ENCODE measurements at regions not wholly inside any gene's neighbourhood (a gene's known extent, or its start where the extent isn't known, plus 50 kb on each side); places are given as distances from the start of the nearest gene placed in this dataset.

DNA sequence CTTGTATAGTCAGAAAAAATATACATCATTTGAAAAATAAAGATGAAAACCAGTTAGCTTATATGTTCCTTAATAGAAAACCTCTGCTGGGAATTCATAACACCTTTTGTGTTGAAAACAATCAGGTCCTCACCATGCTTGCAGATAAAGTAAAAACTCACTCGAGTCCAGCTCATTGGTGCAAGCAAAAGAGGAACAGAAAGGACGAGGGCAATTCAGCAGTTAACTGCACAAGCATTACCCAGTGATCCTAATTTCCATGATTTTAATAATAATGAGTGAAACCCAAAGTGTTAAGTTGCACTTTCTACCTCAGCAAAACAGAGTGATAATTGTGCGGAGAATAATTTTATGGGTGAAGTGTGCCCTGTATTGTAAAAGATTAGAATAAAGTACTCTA is 839.9 kb downstream of the BCL11A start:
- H3K4me3 ChIP-seq (ENCODE audit: low read depth, low read length), result no peak overlapping the region

DNA sequence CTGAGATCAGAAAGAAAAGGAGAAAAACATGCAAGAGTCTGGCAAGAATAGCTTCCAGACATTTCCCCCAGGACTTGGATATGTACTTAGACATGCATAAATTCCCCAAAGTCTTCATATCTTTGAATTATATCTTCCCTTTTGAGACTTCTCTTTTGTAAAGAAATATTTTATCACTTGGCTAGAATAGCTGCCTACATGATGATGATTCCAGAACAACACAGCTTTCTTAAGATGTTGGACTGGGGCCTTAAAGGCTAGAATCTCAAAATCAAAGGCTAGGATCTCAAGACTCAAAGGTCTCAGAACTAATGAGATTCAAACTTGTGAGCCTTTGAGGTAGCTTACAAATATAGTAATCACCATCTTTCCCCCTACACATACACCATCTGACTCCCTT is 842.3 kb downstream of the BCL11A start:
- TF ChIP-seq, protein P1, sequence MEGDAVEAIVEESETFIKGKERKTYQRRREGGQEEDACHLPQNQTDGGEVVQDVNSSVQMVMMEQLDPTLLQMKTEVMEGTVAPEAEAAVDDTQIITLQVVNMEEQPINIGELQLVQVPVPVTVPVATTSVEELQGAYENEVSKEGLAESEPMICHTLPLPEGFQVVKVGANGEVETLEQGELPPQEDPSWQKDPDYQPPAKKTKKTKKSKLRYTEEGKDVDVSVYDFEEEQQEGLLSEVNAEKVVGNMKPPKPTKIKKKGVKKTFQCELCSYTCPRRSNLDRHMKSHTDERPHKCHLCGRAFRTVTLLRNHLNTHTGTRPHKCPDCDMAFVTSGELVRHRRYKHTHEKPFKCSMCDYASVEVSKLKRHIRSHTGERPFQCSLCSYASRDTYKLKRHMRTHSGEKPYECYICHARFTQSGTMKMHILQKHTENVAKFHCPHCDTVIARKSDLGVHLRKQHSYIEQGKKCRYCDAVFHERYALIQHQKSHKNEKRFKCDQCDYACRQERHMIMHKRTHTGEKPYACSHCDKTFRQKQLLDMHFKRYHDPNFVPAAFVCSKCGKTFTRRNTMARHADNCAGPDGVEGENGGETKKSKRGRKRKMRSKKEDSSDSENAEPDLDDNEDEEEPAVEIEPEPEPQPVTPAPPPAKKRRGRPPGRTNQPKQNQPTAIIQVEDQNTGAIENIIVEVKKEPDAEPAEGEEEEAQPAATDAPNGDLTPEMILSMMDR (IDR thresholded peaks at IDR 0.05; ENCODE audit: low read depth, low read length), result no peak
- no peak overlapping the region for H3K4me3 ChIP-seq (ENCODE audit: low read depth, low read length)

More for the DNA sequence above, 839.9 kb downstream of the BCL11A start:
- TF ChIP-seq, protein P1 (IDR thresholded peaks at IDR 0.05; ENCODE audit: low read depth, low read length), result no peak

DNA sequence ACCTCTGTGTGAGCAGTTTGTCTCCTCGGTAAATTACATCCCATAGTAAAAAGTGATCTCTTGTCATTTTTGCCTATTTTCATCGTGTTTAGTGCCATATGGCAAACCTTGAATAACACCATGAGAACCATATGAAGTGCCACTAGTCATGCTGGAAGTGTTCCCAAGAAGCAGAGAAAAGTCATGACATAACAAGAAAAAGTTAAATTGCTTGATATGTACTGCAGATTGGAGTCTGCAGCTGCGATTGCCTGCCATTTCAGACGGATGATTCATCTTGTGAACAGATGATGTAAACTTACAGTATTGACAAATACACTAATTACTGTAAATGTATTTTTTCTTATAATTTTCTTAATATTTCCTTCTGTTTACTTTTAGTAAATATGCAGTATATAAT is 846.7 kb downstream of the BCL11A start:
- H3K4me3 ChIP-seq (ENCODE audit: low read depth, low read length), result no peak overlapping the region
- TF ChIP-seq, protein P1 (IDR thresholded peaks at IDR 0.05; ENCODE audit: low read depth, low read length), result no peak

DNA sequence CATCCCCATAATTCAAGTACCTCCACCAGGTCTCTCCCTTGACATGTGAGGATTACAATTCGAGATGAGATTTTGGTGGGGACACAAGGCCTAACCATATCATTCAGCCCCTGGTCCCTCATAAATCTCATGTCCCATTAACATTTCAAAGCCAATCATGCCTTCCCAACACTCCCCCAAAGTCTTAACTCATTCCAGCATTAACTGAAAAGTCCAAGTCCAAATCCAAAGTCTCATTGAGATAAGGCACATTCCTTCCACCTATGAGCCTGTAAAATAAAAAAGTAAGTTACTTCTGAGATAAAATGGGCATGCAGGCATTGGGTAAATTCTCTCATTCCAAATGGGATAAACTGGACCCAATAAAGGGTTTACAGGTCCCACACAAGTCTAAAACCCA is 849.7 kb downstream of the BCL11A start:
- no peak overlapping the region for H3K4me3 ChIP-seq (ENCODE audit: low read depth, low read length)
- TF ChIP-seq, protein P1 (IDR thresholded peaks at IDR 0.05; ENCODE audit: low read depth, low read length), result no peak

DNA sequence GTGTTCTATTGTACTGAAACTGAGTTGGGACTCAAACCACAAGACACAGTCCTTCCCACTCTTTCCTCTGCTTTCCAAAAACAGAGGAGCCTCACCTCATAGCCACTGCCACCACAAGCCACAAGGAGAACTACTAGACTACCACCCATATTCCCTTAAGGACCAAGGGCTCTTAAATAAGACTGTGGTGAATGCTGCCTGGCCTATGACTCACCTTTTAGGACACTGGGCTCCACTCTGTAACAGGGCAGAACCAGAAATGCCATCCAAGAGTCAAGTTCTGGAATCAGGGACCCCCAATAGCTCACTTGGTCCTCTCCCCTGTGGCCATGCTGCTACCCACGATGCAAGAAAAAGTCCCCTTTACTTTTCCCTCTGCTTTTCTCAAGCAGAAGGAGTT is 851.4 kb downstream of the BCL11A start:
- no peak overlapping the region for H3K4me3 ChIP-seq (ENCODE audit: low read depth, low read length)
- TF ChIP-seq, protein P1 (IDR thresholded peaks at IDR 0.05; ENCODE audit: low read depth, low read length), result no peak

DNA sequence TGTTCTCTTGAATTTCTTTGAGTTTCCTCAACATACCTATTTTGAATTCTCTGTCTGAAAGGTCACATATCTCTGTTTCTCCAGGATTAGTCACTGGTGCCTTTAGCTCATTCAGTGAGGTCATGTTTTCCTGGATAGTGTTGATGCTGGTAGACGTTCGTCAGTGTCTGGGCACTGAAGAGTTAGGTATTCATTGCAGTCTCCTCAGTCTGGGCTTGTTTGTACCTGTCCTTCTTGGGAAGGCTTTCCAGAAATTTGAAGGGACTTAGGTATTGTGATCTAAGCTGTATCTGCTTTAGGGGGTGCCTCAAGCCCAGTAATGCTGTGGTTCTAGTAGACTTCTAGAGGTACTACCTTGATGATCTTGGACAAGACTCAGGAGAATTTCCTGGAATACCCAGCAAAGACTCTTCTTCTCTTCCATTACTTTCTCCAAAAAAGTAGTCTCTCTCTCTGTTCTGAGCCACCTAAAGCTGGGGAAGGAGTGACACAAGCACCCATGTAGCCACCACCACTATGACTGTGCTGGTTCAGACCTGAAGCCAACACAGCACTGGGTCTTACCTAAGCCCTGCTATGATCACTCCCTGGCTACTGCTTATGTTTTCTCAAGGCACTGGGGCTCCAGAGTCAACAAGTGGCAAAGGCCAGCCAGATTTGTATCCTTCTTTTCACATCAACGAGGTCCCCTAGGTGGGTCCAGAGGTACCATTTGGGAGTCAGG is 852.0 kb downstream of the BCL11A start:
- TF ChIP-seq, protein P1 (IDR thresholded peaks at IDR 0.05; ENCODE audit: low read depth, low read length), result no peak
- no peak overlapping the region for H3K4me3 ChIP-seq (ENCODE audit: low read depth, low read length)

DNA sequence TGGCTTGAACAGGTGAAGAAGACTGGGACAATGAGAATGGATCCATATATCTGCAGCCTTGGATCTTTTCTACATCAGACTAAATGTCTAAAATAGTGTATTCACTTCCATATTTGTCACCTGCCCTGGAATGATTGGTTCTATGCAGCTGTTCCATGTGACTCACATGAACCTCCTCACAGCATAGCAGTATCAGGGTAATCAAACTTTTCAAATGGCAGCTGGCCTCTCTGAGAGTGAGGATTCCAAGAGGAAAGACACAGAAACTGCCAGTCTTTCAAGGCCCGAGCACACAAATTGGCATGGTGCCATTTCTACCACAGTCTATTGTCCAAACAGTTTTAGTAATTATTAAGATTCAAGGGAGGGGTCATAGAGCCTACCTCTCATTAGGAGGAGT is 859.3 kb downstream of the BCL11A start:
- H3K4me3 ChIP-seq (ENCODE audit: low read depth, low read length), result no peak overlapping the region
- TF ChIP-seq, protein P1 (IDR thresholded peaks at IDR 0.05; ENCODE audit: low read depth, low read length), result no peak

All from WI38 (cell line).